Type B pancreatic cell (in vitro differentiated cells): ENCODE measurements at regions not wholly inside any gene's neighbourhood (a gene's known extent, or its start where the extent isn't known, plus 50 kb on each side); places are given as distances from the start of the nearest gene placed in this dataset.

ENCODE experiments used
- DNase-seq: peaks from one replicate; pipeline ENCODE4 v3.0.0; 2021; ENCODE audit warnings: mixed read lengths; ENCODE audit not compliant: unreplicated experiment; ENCODE audit errors: extremely low spot score
- H3K27ac Mint-ChIP-seq: 2 replicates; pipeline ENCODE4 v1.8.0; 2021; ENCODE audit warnings: mild to moderate bottlenecking, mixed read lengths
- H3K27me3 Mint-ChIP-seq: 2 replicates; pipeline ENCODE4 v1.8.0; 2021; ENCODE audit warnings: mixed read lengths
- H3K36me3 Mint-ChIP-seq: 2 replicates; pipeline ENCODE4 v1.8.0; 2021; ENCODE audit warnings: mixed read lengths
- H3K4me1 Mint-ChIP-seq: one replicate; pipeline ENCODE4 v1.8.0; 2021; ENCODE audit warnings: mixed read lengths; ENCODE audit not compliant: unreplicated experiment
- H3K4me3 Mint-ChIP-seq: 2 replicates; pipeline ENCODE4 v1.8.0; 2021; ENCODE audit warnings: mild to moderate bottlenecking, mixed read lengths
- H3K9me3 Mint-ChIP-seq: 2 replicates; pipeline ENCODE4 v1.8.0; 2021; ENCODE audit warnings: mixed read lengths
- CTCF ChIP-seq: fragments of 200-600 bp; sonication (generic); conservative IDR thresholded peaks from 2 replicates; pipeline ENCODE4 v1.5.0; 2021; ENCODE audit warnings: antibody characterized with exemption, mild to moderate bottlenecking

- Mint-ChIP-seq H3K36me3 (no peaks in the 10 kb centered on the region), H3K27me3 (no peaks in the 10 kb centered on the region), H3K9me3 (no peaks in the 10 kb centered on the region), H3K4me1 (peaks cover 22% of the 10 kb centered on the region), H3K27ac (no peak overlapping the region), H3K4me3 (no peak overlapping the region)
- DNase-seq, result no peak
- no peak for TF ChIP-seq CTCF
Observed at GRCh38 chr13:103272770-103273169, 206.6 kb upstream of the SLC10A2 start.

- no peaks in the 10 kb centered on the region for H3K36me3 Mint-ChIP-seq
- H3K27me3 Mint-ChIP-seq, result no peaks in the 10 kb centered on the region
- no peak overlapping the region for H3K27ac Mint-ChIP-seq
- no peaks in the 10 kb centered on the region for H3K4me1 Mint-ChIP-seq
- no peak for DNase-seq
- H3K4me3 Mint-ChIP-seq, result no peak overlapping the region
- H3K9me3 Mint-ChIP-seq, result peaks cover 20% of the 10 kb centered on the region
- no peak for TF ChIP-seq CTCF
Observed at GRCh38 chr13:103263448-103263847, 197.2 kb upstream of the SLC10A2 start.

GRCh38 chr13:103255587-103256301 lies 189.5 kb upstream of the SLC10A2 start:
- no peak for TF ChIP-seq CTCF
- H3K27me3 Mint-ChIP-seq, result no peaks in the 10 kb centered on the region
- H3K4me1 Mint-ChIP-seq, result peaks cover 6% of the 10 kb centered on the region
- no peak overlapping the region for H3K4me3 Mint-ChIP-seq
- peaks cover 6% of the 10 kb centered on the region for H3K9me3 Mint-ChIP-seq
- H3K27ac Mint-ChIP-seq, result no peak overlapping the region
- peaks cover 3% of the 10 kb centered on the region for H3K36me3 Mint-ChIP-seq
- DNase-seq, result no peak

- Mint-ChIP-seq H3K27ac (no peak overlapping the region), H3K4me1 (no peaks in the 10 kb centered on the region), H3K27me3 (no peaks in the 10 kb centered on the region), H3K9me3 (peaks cover 10% of the 10 kb centered on the region), H3K36me3 (peaks cover 3% of the 10 kb centered on the region), H3K4me3 (no peak overlapping the region)
- no peak for TF ChIP-seq CTCF
- DNase-seq, result no peak
Observed at GRCh38 chr13:103250071-103250470, 183.9 kb upstream of the SLC10A2 start.

GRCh38 chr13:103246581-103247200 lies 180.5 kb upstream of the SLC10A2 start:
- H3K4me3 Mint-ChIP-seq, result no peak overlapping the region
- H3K27me3 Mint-ChIP-seq, result no peaks in the 10 kb centered on the region
- H3K9me3 Mint-ChIP-seq, result peaks cover 4% of the 10 kb centered on the region
- no peak for DNase-seq
- TF ChIP-seq CTCF, result no peak
- H3K36me3 Mint-ChIP-seq, result no peaks in the 10 kb centered on the region
- H3K27ac Mint-ChIP-seq, result no peak overlapping the region
- H3K4me1 Mint-ChIP-seq, result no peaks in the 10 kb centered on the region
